ENCODE measurements at regions not wholly inside any gene's neighbourhood (a gene's known extent, or its start where the extent isn't known, plus 50 kb on each side); places are given as distances from the start of the nearest gene placed in this dataset.

DNA sequence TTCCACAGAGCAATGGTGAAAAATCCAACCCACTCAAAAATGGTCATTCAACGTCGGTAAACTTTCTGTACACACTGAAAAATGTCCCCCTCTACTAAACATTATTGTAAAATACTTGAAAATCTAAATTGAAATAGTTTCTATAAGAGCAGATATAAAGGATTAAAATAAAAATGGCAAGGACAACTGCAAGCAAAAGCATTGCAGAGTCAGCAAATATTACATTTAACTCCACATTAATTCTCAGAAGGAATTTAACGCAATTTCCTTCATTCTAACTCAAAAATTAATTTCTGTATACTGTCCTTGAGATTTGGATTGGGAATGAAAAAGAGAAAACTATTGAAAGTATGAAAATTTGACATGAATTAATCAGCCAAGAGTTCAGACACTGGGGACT lies 64.4 kb upstream of the SSBP2 start:
- no peak for DNase-seq
- H3K9me3 ChIP-seq = no peaks in the 10 kb centered on the region
- TF ChIP-seq, protein P1, sequence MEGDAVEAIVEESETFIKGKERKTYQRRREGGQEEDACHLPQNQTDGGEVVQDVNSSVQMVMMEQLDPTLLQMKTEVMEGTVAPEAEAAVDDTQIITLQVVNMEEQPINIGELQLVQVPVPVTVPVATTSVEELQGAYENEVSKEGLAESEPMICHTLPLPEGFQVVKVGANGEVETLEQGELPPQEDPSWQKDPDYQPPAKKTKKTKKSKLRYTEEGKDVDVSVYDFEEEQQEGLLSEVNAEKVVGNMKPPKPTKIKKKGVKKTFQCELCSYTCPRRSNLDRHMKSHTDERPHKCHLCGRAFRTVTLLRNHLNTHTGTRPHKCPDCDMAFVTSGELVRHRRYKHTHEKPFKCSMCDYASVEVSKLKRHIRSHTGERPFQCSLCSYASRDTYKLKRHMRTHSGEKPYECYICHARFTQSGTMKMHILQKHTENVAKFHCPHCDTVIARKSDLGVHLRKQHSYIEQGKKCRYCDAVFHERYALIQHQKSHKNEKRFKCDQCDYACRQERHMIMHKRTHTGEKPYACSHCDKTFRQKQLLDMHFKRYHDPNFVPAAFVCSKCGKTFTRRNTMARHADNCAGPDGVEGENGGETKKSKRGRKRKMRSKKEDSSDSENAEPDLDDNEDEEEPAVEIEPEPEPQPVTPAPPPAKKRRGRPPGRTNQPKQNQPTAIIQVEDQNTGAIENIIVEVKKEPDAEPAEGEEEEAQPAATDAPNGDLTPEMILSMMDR (IDR thresholded peaks at IDR 0.05) = no peak
- H3K27ac ChIP-seq = no peak overlapping the region
- peaks cover 0 to 17% (median 0%) of the 10 kb centered on the region in 9 donors for H3K4me1 ChIP-seq
- ATAC-seq = no peak
- intact Hi-C loops (cut with DNase I) = no loop called here
- H3K27me3 ChIP-seq = no peaks in the 10 kb centered on the region
- no peak overlapping the region for H3K4me3 ChIP-seq
- H3K36me3 ChIP-seq = no peaks in the 10 kb centered on the region
- 94 to 96% methylated on average over 3 of the region's 3 CpGs for WGBS, 2 donors

DNA sequence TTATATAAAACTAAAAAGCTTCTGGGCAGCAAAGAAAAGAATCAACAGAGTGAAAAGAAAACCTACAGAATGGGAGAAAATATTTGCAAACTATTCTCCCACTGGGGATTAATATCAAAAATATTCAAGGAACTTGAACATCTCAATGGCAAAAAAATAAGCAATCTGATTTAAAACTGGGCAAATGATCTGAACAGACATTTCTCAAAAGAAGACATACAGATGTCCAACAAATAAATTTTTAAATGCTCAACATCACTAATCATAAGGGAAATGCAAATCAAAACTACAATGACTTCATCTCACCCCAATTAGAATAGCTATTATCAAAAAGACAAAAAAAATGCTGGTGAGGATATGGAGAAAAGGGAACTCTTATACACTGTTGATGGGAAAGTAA lies 57.2 kb upstream of the SSBP2 start:
- H3K27ac ChIP-seq = no peak overlapping the region
- no peaks in the 10 kb centered on the region for H3K27me3 ChIP-seq
- TF ChIP-seq, protein P1 (IDR thresholded peaks at IDR 0.05) = no peak
- no peak overlapping the region for H3K4me3 ChIP-seq
- no peak for DNase-seq
- intact Hi-C loops (cut with DNase I) = no loop called here
- H3K9me3 ChIP-seq = peaks cover 0 to 32% (median 11%) of the 10 kb centered on the region in 11 donors
- H3K36me3 ChIP-seq = no peaks in the 10 kb centered on the region
- no peaks in the 10 kb centered on the region for H3K4me1 ChIP-seq
- ATAC-seq = no peak

DNA sequence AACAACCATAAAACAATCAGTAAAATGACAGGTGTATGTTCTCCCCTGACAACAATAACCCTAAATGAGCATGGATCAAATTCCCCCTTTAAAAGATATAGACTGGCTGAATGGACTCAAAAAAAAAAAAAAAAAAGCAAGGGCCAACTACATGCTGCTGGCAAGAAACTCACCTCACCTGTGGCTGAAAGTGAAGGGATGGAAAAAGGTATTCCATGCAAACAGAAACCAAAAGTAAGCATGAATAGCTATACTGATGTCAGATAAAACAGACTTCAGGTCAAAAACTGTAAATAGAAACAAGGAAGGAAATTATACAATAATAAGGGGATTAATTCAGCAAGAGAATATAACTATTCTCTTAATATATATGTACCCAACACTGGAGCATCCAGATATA lies 54.2 kb upstream of the SSBP2 start:
- Histone ChIP-seq H3K36me3 (no peaks in the 10 kb centered on the region), H3K4me1 (peaks cover 0 to 6% (median 0%) of the 10 kb centered on the region in 9 donors), H3K27me3 (no peaks in the 10 kb centered on the region), H3K27ac (no peak overlapping the region), H3K4me3 (no peak overlapping the region), H3K9me3 (peaks cover 0 to 32% (median 11%) of the 10 kb centered on the region in 11 donors)
- TF ChIP-seq, protein P1 (IDR thresholded peaks at IDR 0.05) = no peak
- DNase-seq = no peak
- no peak for ATAC-seq
- intact Hi-C loops (cut with DNase I) = no loop called here

DNA sequence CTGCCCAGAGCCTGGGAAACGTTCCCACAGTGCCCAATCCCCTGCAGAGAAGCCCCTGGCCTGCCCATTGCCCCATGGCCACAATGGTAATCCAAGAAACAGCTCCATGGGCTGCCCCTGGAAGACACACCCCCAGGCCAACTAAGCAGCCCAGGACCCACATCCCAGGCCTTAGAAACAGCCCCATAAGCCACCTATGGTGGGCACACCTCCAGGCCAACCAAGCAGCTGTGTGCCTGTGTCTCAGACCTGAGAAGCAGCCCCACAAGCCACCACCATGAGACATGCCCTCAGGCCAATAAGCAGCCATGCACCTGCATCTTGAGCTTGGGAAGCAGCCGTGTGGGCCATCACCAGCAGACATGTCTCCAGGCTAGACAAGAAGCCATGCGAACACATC lies 52.9 kb upstream of the SSBP2 start:
- Histone ChIP-seq H3K36me3 (no peaks in the 10 kb centered on the region), H3K4me1 (peaks cover 0 to 6% (median 0%) of the 10 kb centered on the region in 9 donors), H3K4me3 (no peak overlapping the region), H3K9me3 (peaks cover 0 to 30% (median 11%) of the 10 kb centered on the region in 11 donors), H3K27me3 (no peaks in the 10 kb centered on the region), H3K27ac (no peak overlapping the region)
- 89 to 93% methylated on average over 3 of the region's 3 CpGs for WGBS, 2 donors
- TF ChIP-seq, protein P1 (IDR thresholded peaks at IDR 0.05) = no peak
- intact Hi-C loops (cut with DNase I) = loop anchor here in 1 of 10 donors (5.0 kb wide), 1 partner anchor 33 kb away; no protein-coding TSS in a partner anchor
- ATAC-seq (no peak), DNase-seq (no peak)
